ENCODE measurements at regions not wholly inside any gene's neighbourhood (a gene's known extent, or its start where the extent isn't known, plus 50 kb on each side); places are given as distances from the start of the nearest gene placed in this dataset.

- Mint-ChIP-seq H3K4me3 (ENCODE audit: unreplicated experiment) (no peak overlapping the region), H3K9me3 (ENCODE audit: unreplicated experiment) (no peaks in the 10 kb centered on the region), H3K27ac (ENCODE audit: unreplicated experiment) (no peak overlapping the region), H3K27me3 (ENCODE audit: insufficient read depth, unreplicated experiment) (peaks cover 8% of the 10 kb centered on the region), H3K4me1 (ENCODE audit: low read depth, unreplicated experiment) (no peaks in the 10 kb centered on the region), H3K36me3 (ENCODE audit: insufficient read depth, unreplicated experiment) (no peaks in the 10 kb centered on the region)
- no peak for DNase-seq
- no peaks in the 10 kb centered on the region for H3K4me1 ChIP-seq
- no peaks in the 10 kb centered on the region; the same call in none of the 2 replicates for H3K27me3 ChIP-seq (replicated peaks; ENCODE audit: control insufficient read depth, insufficient read depth, low read length)
- intact Hi-C loops (cut with micrococcal nuclease; ENCODE audit: unreplicated experiment) = no loop called here
- H3K4me3 ChIP-seq (ENCODE audit: low read depth, low read length) = no peak overlapping the region
- H3K9me3 ChIP-seq = no peaks in the 10 kb centered on the region
- POLR2A ChIA-PET = no interaction called here
- H3K36me3 ChIP-seq (ENCODE audit: control insufficient read depth, insufficient read depth, low read length) = no peaks in the 10 kb centered on the region
- CTCF ChIA-PET = no interaction called here
- TF ChIP-seq, protein P1, sequence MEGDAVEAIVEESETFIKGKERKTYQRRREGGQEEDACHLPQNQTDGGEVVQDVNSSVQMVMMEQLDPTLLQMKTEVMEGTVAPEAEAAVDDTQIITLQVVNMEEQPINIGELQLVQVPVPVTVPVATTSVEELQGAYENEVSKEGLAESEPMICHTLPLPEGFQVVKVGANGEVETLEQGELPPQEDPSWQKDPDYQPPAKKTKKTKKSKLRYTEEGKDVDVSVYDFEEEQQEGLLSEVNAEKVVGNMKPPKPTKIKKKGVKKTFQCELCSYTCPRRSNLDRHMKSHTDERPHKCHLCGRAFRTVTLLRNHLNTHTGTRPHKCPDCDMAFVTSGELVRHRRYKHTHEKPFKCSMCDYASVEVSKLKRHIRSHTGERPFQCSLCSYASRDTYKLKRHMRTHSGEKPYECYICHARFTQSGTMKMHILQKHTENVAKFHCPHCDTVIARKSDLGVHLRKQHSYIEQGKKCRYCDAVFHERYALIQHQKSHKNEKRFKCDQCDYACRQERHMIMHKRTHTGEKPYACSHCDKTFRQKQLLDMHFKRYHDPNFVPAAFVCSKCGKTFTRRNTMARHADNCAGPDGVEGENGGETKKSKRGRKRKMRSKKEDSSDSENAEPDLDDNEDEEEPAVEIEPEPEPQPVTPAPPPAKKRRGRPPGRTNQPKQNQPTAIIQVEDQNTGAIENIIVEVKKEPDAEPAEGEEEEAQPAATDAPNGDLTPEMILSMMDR (IDR thresholded peaks at IDR 0.05; ENCODE audit: insufficient read depth in 1 of 2, low read depth in 1 of 2, low read length in 1 of 2, severe bottlenecking in 1 of 2, unreplicated experiment in 1 of 2) = no peak
- no TSS peak for BruUV-seq (replicated peaks)
Observed at GRCh38 chr15:89421219-89421618, 75.2 kb downstream of the RHCG start.

- H3K9me3 ChIP-seq = no peaks in the 10 kb centered on the region
- TF ChIP-seq, protein P1 (IDR thresholded peaks at IDR 0.05; ENCODE audit: insufficient read depth in 1 of 2, low read depth in 1 of 2, low read length in 1 of 2, severe bottlenecking in 1 of 2, unreplicated experiment in 1 of 2) = no peak
- Mint-ChIP-seq H3K27me3 (ENCODE audit: insufficient read depth, unreplicated experiment) (peaks cover 10% of the 10 kb centered on the region), H3K4me3 (ENCODE audit: unreplicated experiment) (no peak overlapping the region), H3K36me3 (ENCODE audit: insufficient read depth, unreplicated experiment) (no peaks in the 10 kb centered on the region), H3K4me1 (ENCODE audit: low read depth, unreplicated experiment) (no peaks in the 10 kb centered on the region), H3K9me3 (ENCODE audit: unreplicated experiment) (no peaks in the 10 kb centered on the region), H3K27ac (ENCODE audit: unreplicated experiment) (no peak overlapping the region)
- no peaks in the 10 kb centered on the region for H3K36me3 ChIP-seq (ENCODE audit: control insufficient read depth, insufficient read depth, low read length)
- CTCF ChIA-PET = interaction anchor here (0.8 to 1.7 kb wide), 5 partner anchors 11 to 75 kb away, joined by 3 to 8 read pairs (median 4); no protein-coding TSS in a partner anchor
- POLR2A ChIA-PET = no interaction called here
- peak; percentile 56 to 77 for DNase-seq
- BruUV-seq (replicated peaks) = no TSS peak
- no peaks in the 10 kb centered on the region; the same call in none of the 2 replicates for H3K27me3 ChIP-seq (replicated peaks; ENCODE audit: control insufficient read depth, insufficient read depth, low read length)
- no peaks in the 10 kb centered on the region for H3K4me1 ChIP-seq
- intact Hi-C loops (cut with micrococcal nuclease; ENCODE audit: unreplicated experiment) = loop anchor here (1.0 kb wide), 1 partner anchor 58 kb away; no protein-coding TSS in a partner anchor
- H3K4me3 ChIP-seq (ENCODE audit: low read depth, low read length) = no peak overlapping the region
Observed at GRCh38 chr15:89419370-89419984, 76.9 kb downstream of the RHCG start.

- H3K27me3 Mint-ChIP-seq (ENCODE audit: insufficient read depth, unreplicated experiment) = peaks cover 20% of the 10 kb centered on the region
- no peaks in the 10 kb centered on the region for H3K36me3 Mint-ChIP-seq (ENCODE audit: insufficient read depth, unreplicated experiment)
- no peak overlapping the region for H3K4me3 Mint-ChIP-seq (ENCODE audit: unreplicated experiment)
- H3K27ac Mint-ChIP-seq (ENCODE audit: unreplicated experiment) = no peak overlapping the region
- H3K4me1 ChIP-seq = no peaks in the 10 kb centered on the region
- H3K4me1 Mint-ChIP-seq (ENCODE audit: low read depth, unreplicated experiment) = no peaks in the 10 kb centered on the region
- H3K9me3 ChIP-seq = no peaks in the 10 kb centered on the region
- ChIA-PET POLR2A (no interaction called here), CTCF (interaction anchor here (0.6 to 2.5 kb wide), 8 partner anchors 11 to 58 kb away, joined by 3 to 13 read pairs (median 4); no protein-coding TSS in a partner anchor)
- no peaks in the 10 kb centered on the region for H3K36me3 ChIP-seq (ENCODE audit: control insufficient read depth, insufficient read depth, low read length)
- H3K27me3 ChIP-seq (replicated peaks; ENCODE audit: control insufficient read depth, insufficient read depth, low read length) = peaks cover 2% of the 10 kb centered on the region
- intact Hi-C loops (cut with micrococcal nuclease; ENCODE audit: unreplicated experiment) = no loop called here
- TF ChIP-seq, protein P1 (IDR thresholded peaks at IDR 0.05; ENCODE audit: insufficient read depth in 1 of 2, low read depth in 1 of 2, low read length in 1 of 2, severe bottlenecking in 1 of 2, unreplicated experiment in 1 of 2) = no peak
- BruUV-seq (replicated peaks) = no TSS peak
- no peak overlapping the region for H3K4me3 ChIP-seq (ENCODE audit: low read depth, low read length)
- DNase-seq = no peak
- H3K9me3 Mint-ChIP-seq (ENCODE audit: unreplicated experiment) = no peaks in the 10 kb centered on the region
Observed at GRCh38 chr15:89417206-89417725, 79.1 kb downstream of the RHCG start.
